ENCODE measurements at regions not wholly inside any gene's neighbourhood (a gene's known extent, or its start where the extent isn't known, plus 50 kb on each side); places are given as distances from the start of the nearest gene placed in this dataset.

- Histone ChIP-seq H3K4me2 (ENCODE audit: low read length) (no peak overlapping the region), H3K27ac (ENCODE audit: low read length) (no peak overlapping the region), H3K9ac (ENCODE audit: low read length) (no peak overlapping the region), H3K4me3 (ENCODE audit: low read length) (no peak overlapping the region), H4K20me1 (ENCODE audit: insufficient read depth, low read length) (no peaks in the 10 kb centered on the region), H3K27me3 (ENCODE audit: low read depth, low read length) (no peaks in the 10 kb centered on the region), H3K9me3 (ENCODE audit: insufficient read depth, low read length) (no peaks in the 10 kb centered on the region), H3K4me1 (ENCODE audit: low read length) (peaks cover 10% of the 10 kb centered on the region), H2AFZ (ENCODE audit: low read depth, low read length) (no peak overlapping the region), H3K79me2 (ENCODE audit: low read length) (no peaks in the 10 kb centered on the region), H3K36me3 (replicated peaks; ENCODE audit: low read depth, low read length) (no peaks in the 10 kb centered on the region)
- TF ChIP-seq EZH2phosphoT487 (IDR thresholded peaks at IDR 0.05; ENCODE audit: low read depth) (no peak), CTCF (IDR thresholded peaks at IDR 0.05; ENCODE audit: low read depth, low read length) (no peak)
Observed at GRCh38 chr6:50289366-50289765, 239.6 kb upstream of the DEFB112 start.

GRCh38 chr6:50301307-50301706 is 251.6 kb upstream of the DEFB112 start:
- H3K9ac ChIP-seq (ENCODE audit: low read length) = no peak overlapping the region

GRCh38 chr6:50305660-50306059 is 255.9 kb upstream of the DEFB112 start:
- Histone ChIP-seq H3K79me2 (ENCODE audit: low read length) (no peaks in the 10 kb centered on the region), H3K4me2 (ENCODE audit: low read length) (no peak overlapping the region), H4K20me1 (ENCODE audit: insufficient read depth, low read length) (no peaks in the 10 kb centered on the region), H3K9me3 (ENCODE audit: insufficient read depth, low read length) (no peaks in the 10 kb centered on the region), H3K9ac (ENCODE audit: low read length) (no peak overlapping the region), H3K27me3 (ENCODE audit: low read depth, low read length) (no peaks in the 10 kb centered on the region), H3K4me3 (ENCODE audit: low read length) (no peak overlapping the region), H3K36me3 (replicated peaks; ENCODE audit: low read depth, low read length) (no peaks in the 10 kb centered on the region), H2AFZ (ENCODE audit: low read depth, low read length) (no peak overlapping the region), H3K4me1 (ENCODE audit: low read length) (no peaks in the 10 kb centered on the region), H3K27ac (ENCODE audit: low read length) (no peak overlapping the region)
- TF ChIP-seq EZH2phosphoT487 (IDR thresholded peaks at IDR 0.05; ENCODE audit: low read depth) (no peak), CTCF (IDR thresholded peaks at IDR 0.05; ENCODE audit: low read depth, low read length) (no peak)

More at GRCh38 chr6:50301307-50301706, 251.6 kb upstream of the DEFB112 start:
- H3K36me3 ChIP-seq (replicated peaks; ENCODE audit: low read depth, low read length) = no peaks in the 10 kb centered on the region
- H3K4me2 ChIP-seq (ENCODE audit: low read length) = no peak overlapping the region
- H3K4me1 ChIP-seq (ENCODE audit: low read length) = no peaks in the 10 kb centered on the region
- no peak overlapping the region for H2AFZ ChIP-seq (ENCODE audit: low read depth, low read length)
- no peak overlapping the region for H3K4me3 ChIP-seq (ENCODE audit: low read length)
- no peaks in the 10 kb centered on the region for H3K9me3 ChIP-seq (ENCODE audit: insufficient read depth, low read length)
- H3K27ac ChIP-seq (ENCODE audit: low read length) = no peak overlapping the region
- H4K20me1 ChIP-seq (ENCODE audit: insufficient read depth, low read length) = no peaks in the 10 kb centered on the region
- H3K79me2 ChIP-seq (ENCODE audit: low read length) = no peaks in the 10 kb centered on the region
- no peaks in the 10 kb centered on the region for H3K27me3 ChIP-seq (ENCODE audit: low read depth, low read length)
- TF ChIP-seq CTCF (IDR thresholded peaks at IDR 0.05; ENCODE audit: low read depth, low read length) (no peak), EZH2phosphoT487 (IDR thresholded peaks at IDR 0.05; ENCODE audit: low read depth) (no peak)

- Histone ChIP-seq H3K36me3 (replicated peaks; ENCODE audit: low read depth, low read length) (no peaks in the 10 kb centered on the region), H3K9ac (ENCODE audit: low read length) (no peak overlapping the region), H3K9me3 (ENCODE audit: insufficient read depth, low read length) (no peaks in the 10 kb centered on the region), H2AFZ (ENCODE audit: low read depth, low read length) (no peak overlapping the region), H4K20me1 (ENCODE audit: insufficient read depth, low read length) (no peaks in the 10 kb centered on the region), H3K79me2 (ENCODE audit: low read length) (no peaks in the 10 kb centered on the region), H3K27ac (ENCODE audit: low read length) (no peak overlapping the region), H3K4me2 (ENCODE audit: low read length) (no peak overlapping the region), H3K27me3 (ENCODE audit: low read depth, low read length) (no peaks in the 10 kb centered on the region), H3K4me3 (ENCODE audit: low read length) (no peak overlapping the region), H3K4me1 (ENCODE audit: low read length) (peaks cover 5% of the 10 kb centered on the region; the same call in 1 of the 2 replicates)
- TF ChIP-seq EZH2phosphoT487 (IDR thresholded peaks at IDR 0.05; ENCODE audit: low read depth) (no peak), CTCF (IDR thresholded peaks at IDR 0.05; ENCODE audit: low read depth, low read length) (no peak)
Observed at GRCh38 chr6:50318536-50318935, 268.8 kb upstream of the DEFB112 start.
